H1 (cell line): ENCODE measurements at regions not wholly inside any gene's neighbourhood (a gene's known extent, or its start where the extent isn't known, plus 50 kb on each side); places are given as distances from the start of the nearest gene placed in this dataset.

Source experiments
- CTCF ChIA-PET: fragments of 300-600 bp; sonication (Branson Sonifier 250); formaldehyde crosslinking; loops from one replicate; lab custom pipeline; 2021; ENCODE audit not compliant: partially characterized antibody; lab: Charles Lee
- POLR2A ChIA-PET: fragments of 300-600 bp; sonication (Branson Sonifier 250); formaldehyde crosslinking; loops from one replicate; lab custom pipeline; 2021; ENCODE audit warnings: inconsistent platforms; ENCODE audit not compliant: partially characterized antibody; lab: Charles Lee
- DNase-seq, 2 experiments: peaks; one replicate each; pipeline versions ENCODE4 v3.0.0 to v3.0.0-alpha.2; 2010 to 2022; ENCODE audit warnings: low spot score in 2 of 2, low read depth in 1 of 2, mixed read lengths in 1 of 2
- FAIRE-seq: peaks from 2 replicates; lab custom pipeline; 2011; peaks lifted over from hg19 to GRCh38; lab: Jason Lieb, UNC
- H2AFZ ChIP-seq: 2 replicates; pipeline ENCODE4 v1.8.1; 2012; ENCODE audit warnings: low read length, inconsistent platforms
- H2AK5ac ChIP-seq: 2 replicates; pipeline ENCODE4 v1.6.1; 2013; ENCODE audit warnings: low read depth, low read length
- H2BK120ac ChIP-seq: replicated peaks from 2 replicates; pipeline ENCODE3; 2013; ENCODE audit warnings: low read depth, low read length, inconsistent platforms
- H2BK12ac ChIP-seq: 2 replicates; pipeline ENCODE4 v1.6.1; 2013; ENCODE audit warnings: low read depth, low read length
- H2BK15ac ChIP-seq: 2 replicates; pipeline ENCODE4 v1.6.1; 2013; ENCODE audit warnings: low read length
- H2BK20ac ChIP-seq: 2 replicates; pipeline ENCODE4 v1.6.1; 2013; ENCODE audit warnings: low read length
- H2BK5ac ChIP-seq: 2 replicates; pipeline ENCODE4 v1.6.1; 2013; ENCODE audit warnings: low read depth, low read length
- H3K14ac ChIP-seq: 2 replicates; pipeline ENCODE4 v1.6.1; 2013; ENCODE audit warnings: inconsistent platforms; ENCODE audit not compliant: insufficient read length
- H3K18ac ChIP-seq: 2 replicates; pipeline ENCODE4 v1.6.1; 2013; ENCODE audit warnings: low read length; ENCODE audit errors: extremely low read depth
- H3K23ac ChIP-seq: 2 replicates; pipeline ENCODE4 v1.6.1; 2013; ENCODE audit warnings: inconsistent platforms; ENCODE audit not compliant: insufficient read length
- H3K23me2 ChIP-seq: 2 replicates; pipeline ENCODE4 v1.6.1; 2013; ENCODE audit warnings: low read depth, low read length
- H3K27ac ChIP-seq: 2 replicates; pipeline ENCODE4 v1.6.1; 2011; ENCODE audit warnings: low read depth, low read length, inconsistent platforms
- H3K27me3 ChIP-seq, 4 experiments: replicated peaks in 1 of 4; 1 replicate in 1 of 4; 2 replicates in 3 of 4; pipeline versions ENCODE4 v1.6.1 to v1.8.1; 2011 to 2013; ENCODE audit warnings: low read length in 3 of 4, mild to moderate bottlenecking in 3 of 4, inconsistent platforms in 2 of 4, mixed read lengths in 2 of 4, moderate library complexity in 1 of 4; ENCODE audit not compliant: control insufficient read depth in 3 of 4, insufficient read depth in 3 of 4; ENCODE audit errors: extremely low read depth in 1 of 4
- H3K36me3 ChIP-seq, 4 experiments: 2 replicates each; pipeline versions ENCODE4 v1.6.1 to v1.8.1; 2011 to 2013; ENCODE audit warnings: mild to moderate bottlenecking in 4 of 4, low read length in 3 of 4, moderate library complexity in 2 of 4, control low read depth in 1 of 4, inconsistent platforms in 1 of 4; ENCODE audit not compliant: insufficient read depth in 4 of 4, control insufficient read depth in 2 of 4
- H3K4ac ChIP-seq: replicated peaks from 2 replicates; pipeline ENCODE3; 2013; ENCODE audit warnings: low read length, low read depth, mixed read lengths, inconsistent platforms; ENCODE audit not compliant: insufficient read length
- H3K4me1 ChIP-seq, 4 experiments: replicated peaks in 1 of 4; 1 replicate in 1 of 4; 2 replicates in 3 of 4; pipeline versions ENCODE4 v1.6.1 to v1.8.1; 2011 to 2013; ENCODE audit warnings: low read length in 3 of 4, inconsistent platforms in 2 of 4, mixed read lengths in 1 of 4; ENCODE audit not compliant: insufficient read depth in 4 of 4, control insufficient read depth in 3 of 4
- H3K4me2 ChIP-seq, 2 experiments: 2 replicates each; pipeline versions ENCODE4 v1.6.1 to v1.8.1; 2011 to 2013; ENCODE audit warnings: low read depth in 2 of 2, low read length in 2 of 2, control low read depth in 1 of 2, inconsistent platforms in 1 of 2, mild to moderate bottlenecking in 1 of 2; ENCODE audit not compliant: insufficient read depth in 1 of 2
- H3K4me3 ChIP-seq, 4 experiments: fragments of 200-600, 300-600 bp in 1 of 4; sonication (generic), shearing (Covaris generic), sonication (Bioruptor Twin) in 1 of 4; 2 replicates each; pipeline versions ENCODE4 v1.5.1 to v1.8.1; 2011 to 2016; ENCODE audit warnings: low read length in 4 of 4, low read depth in 3 of 4, control low read depth in 2 of 4, inconsistent platforms in 2 of 4, mild to moderate bottlenecking in 2 of 4, mixed read lengths in 1 of 4, moderate library complexity in 1 of 4; ENCODE audit not compliant: insufficient read depth in 2 of 4; ENCODE audit errors: extremely low read depth in 1 of 4
- H3K56ac ChIP-seq: replicated peaks from 2 replicates; pipeline ENCODE3; 2013; ENCODE audit warnings: low read depth, mild to moderate bottlenecking, mixed read lengths, low read length, inconsistent platforms; ENCODE audit not compliant: insufficient read length
- H3K79me1 ChIP-seq: 2 replicates; pipeline ENCODE4 v1.6.1; 2013; ENCODE audit warnings: low read depth, low read length, control low read depth
- H3K79me2 ChIP-seq, 2 experiments: 2 replicates each; pipeline versions ENCODE4 v1.6.1 to v1.8.1; 2012 to 2013; ENCODE audit warnings: low read length in 2 of 2, mild to moderate bottlenecking in 2 of 2, inconsistent platforms in 1 of 2; ENCODE audit not compliant: insufficient read depth in 2 of 2, control insufficient read depth in 1 of 2
- H3K9ac ChIP-seq, 4 experiments: replicated peaks in 1 of 4; 1 replicate in 1 of 4; 2 replicates in 3 of 4; pipeline versions ENCODE4 v1.6.1 to v1.8.1; 2011 to 2013; ENCODE audit warnings: low read depth in 3 of 4, low read length in 3 of 4, control low read depth in 2 of 4, mild to moderate bottlenecking in 2 of 4, moderate library complexity in 2 of 4, inconsistent platforms in 1 of 4; ENCODE audit errors: extremely low read depth in 1 of 4
- H3K9me3 ChIP-seq, 2 experiments: 2 replicates each; pipeline versions ENCODE4 v1.6.1 to v1.8.1; 2012 to 2013; ENCODE audit warnings: mild to moderate bottlenecking in 2 of 2, moderate library complexity in 2 of 2, control low read depth in 1 of 2, inconsistent platforms in 1 of 2, low read depth in 1 of 2, low read length in 1 of 2, mixed read lengths in 1 of 2; ENCODE audit not compliant: insufficient read depth in 2 of 2
- H4K20me1 ChIP-seq, 2 experiments: replicated peaks in 1 of 2; 2 replicates each; pipeline versions ENCODE3 to v1.8.1; 2011 to 2013; ENCODE audit warnings: inconsistent platforms in 2 of 2, low read length in 2 of 2, mild to moderate bottlenecking in 1 of 2; ENCODE audit not compliant: insufficient read depth in 2 of 2, control insufficient read depth in 1 of 2
- H4K5ac ChIP-seq: 2 replicates; pipeline ENCODE4 v1.6.1; 2013; ENCODE audit warnings: low read length, low read depth, mixed read lengths, inconsistent platforms; ENCODE audit not compliant: insufficient read length
- H4K8ac ChIP-seq: 2 replicates; pipeline ENCODE4 v1.8.0; 2013; ENCODE audit warnings: mild to moderate bottlenecking, moderate library complexity, low read length, inconsistent platforms; ENCODE audit not compliant: insufficient read depth; ENCODE audit errors: extremely low read depth
- H4K91ac ChIP-seq: replicated peaks from 2 replicates; pipeline ENCODE3; 2013; ENCODE audit warnings: low read length, mixed read lengths, inconsistent platforms; ENCODE audit not compliant: insufficient read length
- ASH2L ChIP-seq: fragments of 200-600, 300-600 bp; sonication (generic); IDR thresholded peaks from one replicate; pipeline ENCODE4 v1.7.1; 2017; ENCODE audit warnings: low read length
- CTCF ChIP-seq, 3 experiments: IDR thresholded peaks; 1 replicate in 2 of 3; 2 replicates in 1 of 3; pipeline versions ENCODE4 v1.5.1 to v1.6.1; 2011; ENCODE audit warnings: low read length in 3 of 3, mild to moderate bottlenecking in 3 of 3, inconsistent platforms in 2 of 3, low read depth in 1 of 3, moderate library complexity in 1 of 3; ENCODE audit not compliant: insufficient read depth in 1 of 3; ENCODE audit errors: control extremely low read depth in 1 of 3
- EGR1 ChIP-seq: IDR thresholded peaks from 2 replicates; pipeline ENCODE4 v1.6.1; 2011; ENCODE audit warnings: low read depth, low read length, borderline replicate concordance
- EZH2 ChIP-seq: fragments of 200-600 bp; sonication (generic); IDR thresholded peaks from 2 replicates; pipeline ENCODE4 v1.7.1; 2012; ENCODE audit warnings: low read depth, mild to moderate bottlenecking, moderate library complexity, low read length, inconsistent platforms; ENCODE audit not compliant: severe bottlenecking
- MAFK ChIP-seq: IDR thresholded peaks from 2 replicates; pipeline ENCODE4 v1.6.1; 2012; ENCODE audit warnings: low read depth, mild to moderate bottlenecking, improper control_type of control experiment, low read length
- PHF8 ChIP-seq: fragments of 200-600 bp; sonication (generic); conservative IDR thresholded peaks from 2 replicates; pipeline ENCODE4 v1.7.1; 2012; ENCODE audit warnings: low read depth, mild to moderate bottlenecking, inconsistent platforms, low read length, moderate library complexity
- POLR2A ChIP-seq, 2 experiments: IDR thresholded peaks; 1 replicate in 1 of 2; 2 replicates in 1 of 2; pipeline ENCODE4 v1.6.1; 2011; ENCODE audit warnings: low read depth in 2 of 2, low read length in 2 of 2, mild to moderate bottlenecking in 2 of 2; ENCODE audit errors: control extremely low read depth in 1 of 2
- SIX5 ChIP-seq: IDR thresholded peaks from 2 replicates; pipeline ENCODE4 v1.6.1; 2011; ENCODE audit warnings: mild to moderate bottlenecking, low read depth, low read length
- TAF1 ChIP-seq: IDR thresholded peaks from 2 replicates; pipeline ENCODE4 v1.6.1; 2011; ENCODE audit warnings: mild to moderate bottlenecking, low read depth, low read length
- TF ChIP-seq, protein P1 (sequence below): IDR thresholded peaks from 2 replicates; pipeline ENCODE4 v1.6.1; 2012; ENCODE audit warnings: inconsistent platforms
- TF ChIP-seq, protein P2 (sequence below): IDR thresholded peaks from 2 replicates; pipeline ENCODE4 v1.6.1; 2012; ENCODE audit warnings: inconsistent platforms

- Histone ChIP-seq H2AFZ (no peak overlapping the region), H3K23ac (no peak overlapping the region), H3K79me1 (no peaks in the 10 kb centered on the region), H2BK15ac (no peak overlapping the region), H3K9me3 (no peaks in the 10 kb centered on the region), H2BK20ac (no peak overlapping the region), H4K5ac (no peak overlapping the region), H4K8ac (no peak overlapping the region), H3K4ac (no peak overlapping the region), H2AK5ac (no peak overlapping the region), H3K23me2 (no peaks in the 10 kb centered on the region), H2BK12ac (no peak overlapping the region), H4K91ac (no peak overlapping the region), H3K4me3 (no peak overlapping the region), H2BK120ac (no peak overlapping the region), H3K4me2 (no peak overlapping the region), H2BK5ac (no peak overlapping the region), H3K27ac (no peak overlapping the region), H3K14ac (no peak overlapping the region), H3K18ac (no peak overlapping the region), H4K20me1 (no peaks in the 10 kb centered on the region), H3K79me2 (no peaks in the 10 kb centered on the region), H3K56ac (no peak overlapping the region), H3K4me1 (peaks cover 3 to 7% (median 5%) of the 10 kb centered on the region in 4 experiments; a peak in 5 of 7 replicates), H3K9ac (no peak overlapping the region), H3K36me3 (no peaks in the 10 kb centered on the region), H3K27me3 (no peaks in the 10 kb centered on the region; a peak in 1 of 7 replicates)
- no peak for TF ChIP-seq POLR2A (IDR thresholded peaks at IDR 0.05; ENCODE audit: control extremely low read depth in 1 of 2, low read depth in 2 of 2, low read length in 2 of 2)
- no peak for TF ChIP-seq TAF1
- TF ChIP-seq, protein P1, sequence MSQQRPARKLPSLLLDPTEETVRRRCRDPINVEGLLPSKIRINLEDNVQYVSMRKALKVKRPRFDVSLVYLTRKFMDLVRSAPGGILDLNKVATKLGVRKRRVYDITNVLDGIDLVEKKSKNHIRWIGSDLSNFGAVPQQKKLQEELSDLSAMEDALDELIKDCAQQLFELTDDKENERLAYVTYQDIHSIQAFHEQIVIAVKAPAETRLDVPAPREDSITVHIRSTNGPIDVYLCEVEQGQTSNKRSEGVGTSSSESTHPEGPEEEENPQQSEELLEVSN: no peak
- TF ChIP-seq, protein P2, sequence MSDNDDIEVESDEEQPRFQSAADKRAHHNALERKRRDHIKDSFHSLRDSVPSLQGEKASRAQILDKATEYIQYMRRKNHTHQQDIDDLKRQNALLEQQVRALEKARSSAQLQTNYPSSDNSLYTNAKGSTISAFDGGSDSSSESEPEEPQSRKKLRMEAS: no peak
- TF ChIP-seq PHF8: no peak
- TF ChIP-seq CTCF (IDR thresholded peaks at IDR 0.05; ENCODE audit: control extremely low read depth in 1 of 3, insufficient read depth in 1 of 3, low read depth in 1 of 3, low read length in 3 of 3): no peak
- no peak for TF ChIP-seq EGR1
- no peak for TF ChIP-seq MAFK
- TF ChIP-seq EZH2: no peak
- no peak for TF ChIP-seq ASH2L
- TF ChIP-seq SIX5: no peak
- FAIRE-seq (no peak), DNase-seq (no peak)
- ChIA-PET POLR2A (interaction anchor here (0.9 kb wide), 1 partner anchor 39 kb away, joined by 3 read pairs; no protein-coding TSS in a partner anchor), CTCF (interaction anchor here (1.0 kb wide), 1 partner anchor 72 kb away, joined by 3 read pairs; no protein-coding TSS in a partner anchor)
These were observed 61.4 kb upstream of the KIRREL3 start for GRCh38 chr11:127061947-127062346.
